OCI-LY1 (cell line): ENCODE measurements at regions not wholly inside any gene's neighbourhood (a gene's known extent, or its start where the extent isn't known, plus 50 kb on each side); places are given as distances from the start of the nearest gene placed in this dataset.

ENCODE experiments used
- H2AFZ ChIP-seq: fragments of 200-600 bp; sonication (generic), shearing (Covaris generic); 2 replicates; pipeline ENCODE4 v1.6.0; 2014; ENCODE audit warnings: antibody characterized with exemption, mild to moderate bottlenecking, low read length
- H3F3A ChIP-seq: fragments of 200-600 bp; sonication (generic), shearing (Covaris generic); 2 replicates; pipeline ENCODE4 v1.6.0; 2014; ENCODE audit warnings: mild to moderate bottlenecking, antibody characterized with exemption, low read length, moderate library complexity; ENCODE audit not compliant: insufficient read depth
- H3K27ac ChIP-seq: fragments of 200-600 bp; sonication (generic); 2 replicates; pipeline ENCODE4 v1.5.1; 2014; ENCODE audit warnings: low read length, mixed run types, mild to moderate bottlenecking, low read depth; ENCODE audit not compliant: poor library complexity, severe bottlenecking
- H3K27me3 ChIP-seq: fragments of 200-600 bp; sonication (generic); 2 replicates; pipeline ENCODE4 v1.6.0; 2014; ENCODE audit warnings: antibody characterized with exemption, mild to moderate bottlenecking, low read length, moderate library complexity; ENCODE audit not compliant: insufficient read depth
- H3K36me3 ChIP-seq: fragments of 200-600 bp; sonication (generic); 2 replicates; pipeline ENCODE4 v1.6.1; 2014; ENCODE audit warnings: mild to moderate bottlenecking, antibody characterized with exemption, low read length, moderate library complexity, mixed read lengths; ENCODE audit not compliant: insufficient read depth
- H3K4me1 ChIP-seq: fragments of 200-600 bp; sonication (generic); 2 replicates; pipeline ENCODE4 v1.5.1; 2014; ENCODE audit warnings: mild to moderate bottlenecking, low read length, moderate library complexity; ENCODE audit not compliant: insufficient read depth, severe bottlenecking
- H3K4me2 ChIP-seq: fragments of 200-600 bp; sonication (generic), shearing (Covaris generic); 2 replicates; pipeline ENCODE4 v1.6.1; 2014; ENCODE audit warnings: low read length
- H3K4me3 ChIP-seq: fragments of 200-600 bp; sonication (generic); 2 replicates; pipeline ENCODE4 v1.5.1; 2014; ENCODE audit warnings: low read length, low read depth, mild to moderate bottlenecking, mixed read lengths; ENCODE audit not compliant: poor library complexity, severe bottlenecking
- H3K79me2 ChIP-seq: fragments of 200-600 bp; shearing (Covaris generic); 2 replicates; pipeline ENCODE4 v1.6.1; 2016; ENCODE audit warnings: mixed run types, low read length, mixed read lengths; ENCODE audit not compliant: insufficient read depth
- H3K9ac ChIP-seq: fragments of 200-600 bp; sonication (generic), shearing (Covaris generic); 2 replicates; pipeline ENCODE4 v1.6.1; 2014; ENCODE audit warnings: mild to moderate bottlenecking, low read length, mixed read lengths
- H3K9me2 ChIP-seq: fragments of 200-600 bp; sonication (generic), shearing (Covaris generic); 2 replicates; pipeline ENCODE4 v1.6.1; 2014; ENCODE audit warnings: low read depth, mild to moderate bottlenecking, low read length, mixed read lengths
- H3K9me3 ChIP-seq: fragments of 200-600 bp; shearing (Covaris generic); 2 replicates; pipeline ENCODE4 v1.6.1; 2014; ENCODE audit warnings: low read length, mixed read lengths
- H4K20me1 ChIP-seq: fragments of 200-600 bp; sonication (generic), shearing (Covaris generic); 2 replicates; pipeline ENCODE4 v1.6.0; 2016; ENCODE audit warnings: mild to moderate bottlenecking, low read length; ENCODE audit not compliant: insufficient read depth
- CTCF ChIP-seq: fragments of 200-600 bp; sonication (generic), shearing (Covaris generic); IDR thresholded peaks from 2 replicates; pipeline ENCODE4 v1.5.1; 2017; ENCODE audit warnings: mild to moderate bottlenecking, antibody characterized with exemption, low read length, moderate library complexity, mixed read lengths
- EZH2 ChIP-seq: fragments of 200-600 bp; sonication (generic), shearing (Covaris generic); IDR thresholded peaks from 2 replicates; pipeline ENCODE4 v1.8.0; 2017; ENCODE audit warnings: borderline replicate concordance, mixed run types, mild to moderate bottlenecking, antibody characterized with exemption, low read length, moderate library complexity, mixed read lengths

GRCh38 chr1:25041916-25042315 lies 111.8 kb upstream of the RUNX3 start:
- Histone ChIP-seq H3K4me3 (no peak overlapping the region), H2AFZ (no peak overlapping the region), H3K9me2 (no peaks in the 10 kb centered on the region), H3K4me1 (no peaks in the 10 kb centered on the region), H3K79me2 (no peaks in the 10 kb centered on the region), H3F3A (no peaks in the 10 kb centered on the region), H3K36me3 (no peaks in the 10 kb centered on the region), H3K9me3 (no peaks in the 10 kb centered on the region), H3K4me2 (no peak overlapping the region), H3K9ac (no peak overlapping the region), H4K20me1 (no peaks in the 10 kb centered on the region), H3K27ac (no peak overlapping the region), H3K27me3 (peaks cover 5% of the 10 kb centered on the region; the same call in 1 of the 2 replicates)
- TF ChIP-seq EZH2 (no peak), CTCF (no peak)

GRCh38 chr1:25040122-25040685 lies 110.1 kb upstream of the RUNX3 start:
- no peak overlapping the region for H3K9ac ChIP-seq
- no peaks in the 10 kb centered on the region for H3K9me3 ChIP-seq
- H2AFZ ChIP-seq, result no peak overlapping the region
- H3K27me3 ChIP-seq, result peaks cover 5% of the 10 kb centered on the region; the same call in 1 of the 2 replicates
- no peaks in the 10 kb centered on the region for H3F3A ChIP-seq
- no peak for TF ChIP-seq CTCF
- TF ChIP-seq EZH2, result no peak
- no peaks in the 10 kb centered on the region for H3K36me3 ChIP-seq
- H3K4me3 ChIP-seq, result no peak overlapping the region
- no peak overlapping the region for H3K4me2 ChIP-seq
- no peaks in the 10 kb centered on the region for H4K20me1 ChIP-seq
- H3K9me2 ChIP-seq, result no peaks in the 10 kb centered on the region
- H3K27ac ChIP-seq, result no peak overlapping the region
- H3K79me2 ChIP-seq, result no peaks in the 10 kb centered on the region
- no peaks in the 10 kb centered on the region for H3K4me1 ChIP-seq

GRCh38 chr1:25039229-25039628 lies 109.2 kb upstream of the RUNX3 start:
- TF ChIP-seq EZH2 (no peak), CTCF (0 out of 2 replicates have a peak, but pooled peaks have one; percentile 7)
- Histone ChIP-seq H3K36me3 (no peaks in the 10 kb centered on the region), H3K27me3 (peaks cover 5% of the 10 kb centered on the region; the same call in 1 of the 2 replicates), H3K9me2 (no peaks in the 10 kb centered on the region), H4K20me1 (no peaks in the 10 kb centered on the region), H2AFZ (no peak overlapping the region), H3K4me2 (no peak overlapping the region), H3K79me2 (no peaks in the 10 kb centered on the region), H3F3A (no peaks in the 10 kb centered on the region), H3K4me3 (no peak overlapping the region), H3K9me3 (no peaks in the 10 kb centered on the region), H3K27ac (no peak overlapping the region), H3K4me1 (peaks cover 3% of the 10 kb centered on the region), H3K9ac (no peak overlapping the region)
